GM10266 (cell line): ENCODE measurements at regions not wholly inside any gene's neighbourhood (a gene's known extent, or its start where the extent isn't known, plus 50 kb on each side); places are given as distances from the start of the nearest gene placed in this dataset.
A peak's percentile ranks its signal among the peaks of the same experiment; 100 is the strongest.

Experiments used
- DNase-seq: peaks from one replicate; pipeline ENCODE4 v3.0.0; 2012; ENCODE audit errors: extremely low spot score
- TF ChIP-seq, protein P1 (sequence below): IDR thresholded peaks from 2 replicates; pipeline ENCODE4 v1.5.1; 2012; ENCODE audit warnings: mild to moderate bottlenecking, low read depth; ENCODE audit not compliant: control insufficient read depth, insufficient read depth; ENCODE audit errors: missing control alignments

DNA sequence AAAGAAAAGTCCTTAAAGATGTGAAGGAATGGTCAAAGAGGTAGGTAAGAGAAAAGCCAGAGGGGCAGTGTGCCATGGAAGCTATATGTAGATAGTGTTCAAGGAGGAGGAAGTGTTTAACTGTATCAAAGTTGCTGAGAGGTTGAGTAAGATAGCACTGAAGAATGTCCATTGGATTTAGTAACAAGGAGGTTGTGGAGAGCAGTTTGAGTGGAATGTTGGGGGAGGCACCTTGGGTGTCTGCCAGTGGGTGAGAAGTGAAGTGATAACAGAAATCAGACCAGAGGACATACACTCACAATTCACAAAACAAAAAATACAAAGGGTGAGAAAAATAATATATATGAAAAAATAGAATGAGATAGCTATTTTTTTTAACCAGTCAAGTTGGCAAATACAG lies 121.3 kb upstream of the AMOT start:
- TF ChIP-seq, protein P1, sequence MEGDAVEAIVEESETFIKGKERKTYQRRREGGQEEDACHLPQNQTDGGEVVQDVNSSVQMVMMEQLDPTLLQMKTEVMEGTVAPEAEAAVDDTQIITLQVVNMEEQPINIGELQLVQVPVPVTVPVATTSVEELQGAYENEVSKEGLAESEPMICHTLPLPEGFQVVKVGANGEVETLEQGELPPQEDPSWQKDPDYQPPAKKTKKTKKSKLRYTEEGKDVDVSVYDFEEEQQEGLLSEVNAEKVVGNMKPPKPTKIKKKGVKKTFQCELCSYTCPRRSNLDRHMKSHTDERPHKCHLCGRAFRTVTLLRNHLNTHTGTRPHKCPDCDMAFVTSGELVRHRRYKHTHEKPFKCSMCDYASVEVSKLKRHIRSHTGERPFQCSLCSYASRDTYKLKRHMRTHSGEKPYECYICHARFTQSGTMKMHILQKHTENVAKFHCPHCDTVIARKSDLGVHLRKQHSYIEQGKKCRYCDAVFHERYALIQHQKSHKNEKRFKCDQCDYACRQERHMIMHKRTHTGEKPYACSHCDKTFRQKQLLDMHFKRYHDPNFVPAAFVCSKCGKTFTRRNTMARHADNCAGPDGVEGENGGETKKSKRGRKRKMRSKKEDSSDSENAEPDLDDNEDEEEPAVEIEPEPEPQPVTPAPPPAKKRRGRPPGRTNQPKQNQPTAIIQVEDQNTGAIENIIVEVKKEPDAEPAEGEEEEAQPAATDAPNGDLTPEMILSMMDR = no peak
- no peak for DNase-seq

DNA sequence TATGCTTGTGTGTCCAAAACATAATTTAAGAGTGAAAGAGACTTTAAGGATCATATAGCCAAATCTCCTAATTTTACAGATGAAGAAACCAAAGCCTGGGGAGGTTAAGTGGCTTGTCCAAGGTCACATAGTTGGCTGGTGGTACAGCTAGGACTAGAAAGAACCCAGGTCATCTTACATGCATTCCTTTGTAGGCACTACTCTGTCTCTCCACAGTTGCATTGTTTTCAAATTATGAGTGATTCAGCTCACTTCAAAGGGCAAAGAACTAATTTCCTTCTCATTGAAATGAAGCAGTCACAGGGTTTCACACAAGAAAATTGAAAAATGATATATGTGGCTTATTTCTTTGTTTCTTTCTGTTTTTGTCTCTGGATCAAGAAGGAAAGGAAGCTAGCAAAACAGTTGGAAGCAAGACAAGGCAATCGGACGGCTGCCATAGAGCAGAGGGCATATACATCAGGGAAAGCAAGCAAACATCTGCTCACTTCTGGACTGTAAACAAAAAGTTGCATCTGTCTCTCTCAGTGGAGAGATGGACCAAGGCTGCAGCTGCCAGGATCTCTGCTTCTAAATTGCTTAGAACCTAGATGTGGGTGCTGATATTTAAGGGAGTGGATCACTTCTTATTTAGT lies 107.5 kb upstream of the AMOT start:
- TF ChIP-seq, protein P1 = no peak
- no peak for DNase-seq

DNA sequence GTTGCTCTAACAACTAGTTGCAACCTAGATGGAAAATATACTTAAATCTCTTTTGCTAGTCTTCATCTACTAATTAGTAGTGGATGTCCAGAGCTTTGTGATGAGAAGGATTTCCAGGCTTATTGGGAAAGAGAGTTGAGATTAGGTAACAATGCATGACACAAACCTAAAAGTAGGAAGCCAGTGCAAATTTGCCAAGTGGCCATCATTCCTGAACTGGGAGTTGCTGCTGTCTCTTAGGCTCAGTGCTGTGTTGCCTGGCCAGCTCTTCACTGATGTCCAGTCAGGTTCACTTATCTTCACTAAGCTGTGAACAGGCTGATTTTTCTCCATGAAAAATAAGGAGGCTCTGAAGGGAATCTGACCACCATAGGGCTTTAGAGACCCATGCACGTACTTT lies 105.6 kb upstream of the AMOT start:
- DNase-seq = no peak
- TF ChIP-seq, protein P1 = no peak

DNA sequence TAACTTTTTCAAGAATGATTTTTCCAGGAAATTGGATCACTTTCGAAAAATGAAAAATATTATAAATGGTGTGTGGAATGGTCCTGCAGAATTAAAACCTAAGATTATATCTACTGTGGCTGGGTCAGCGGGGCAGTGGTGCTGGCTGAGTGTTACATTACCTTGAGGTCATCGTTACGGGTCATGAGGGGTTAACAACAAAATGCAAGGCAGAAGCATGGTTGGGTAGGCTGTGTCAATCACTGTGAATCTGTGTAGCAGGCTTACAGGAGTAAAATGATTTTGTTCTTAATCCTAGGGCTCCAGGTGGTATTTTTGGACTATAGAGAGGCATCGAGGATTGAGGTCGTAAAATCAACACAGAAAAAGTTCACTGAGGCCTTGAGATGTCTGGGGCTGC lies 105.2 kb upstream of the AMOT start:
- TF ChIP-seq, protein P1 = no peak
- no peak for DNase-seq

DNA sequence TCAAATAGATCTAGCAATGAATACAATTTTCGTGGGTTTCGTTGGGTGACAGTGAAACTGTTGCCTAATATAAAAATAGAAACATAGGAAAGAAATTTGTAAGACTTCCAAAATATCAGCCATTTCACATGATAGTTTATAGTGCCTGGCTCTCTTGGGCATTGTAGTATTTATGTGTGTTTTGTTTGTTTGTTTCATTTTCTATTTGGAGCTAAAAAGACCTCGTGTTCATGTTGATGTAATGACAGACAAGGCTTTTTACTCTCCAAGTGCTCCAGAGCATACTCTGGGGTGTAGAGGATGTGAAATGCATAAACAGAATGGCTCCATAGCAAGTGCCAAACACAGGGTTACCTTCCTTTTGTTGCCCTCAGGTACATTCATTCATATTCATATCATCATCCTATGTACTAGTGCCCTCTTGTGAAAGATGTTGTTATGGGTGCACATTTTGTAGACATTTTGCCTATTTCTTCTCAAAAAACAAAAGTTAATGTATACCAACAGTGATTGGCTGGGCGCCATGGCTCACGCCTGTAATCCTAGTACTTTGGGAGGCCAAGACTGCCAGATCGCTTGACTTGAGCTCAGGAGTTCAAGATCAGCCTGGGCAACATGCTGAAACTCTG lies 100.7 kb upstream of the AMOT start:
- TF ChIP-seq, protein P1 = no peak
- peak; percentile 1 for DNase-seq

DNA sequence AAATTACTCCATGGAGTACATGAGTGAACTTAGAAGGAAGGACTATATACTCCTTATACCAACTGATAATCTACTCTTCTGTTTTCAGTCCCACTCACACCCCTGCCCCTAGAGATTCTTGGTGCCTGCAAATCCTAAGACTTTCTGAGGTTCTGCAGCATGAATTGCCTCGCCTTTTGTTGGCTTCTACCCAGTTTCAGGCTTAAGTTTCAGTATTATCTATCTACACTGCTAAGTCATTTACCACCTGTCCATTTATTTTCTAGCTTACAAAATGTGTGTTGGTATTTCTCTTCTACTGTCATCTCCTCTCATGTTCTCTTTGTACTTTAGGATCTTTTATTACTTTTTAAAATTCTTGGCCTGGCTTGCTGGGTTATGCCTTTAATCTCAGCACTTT lies 94.4 kb upstream of the AMOT start:
- TF ChIP-seq, protein P1 = no peak
- no peak for DNase-seq

DNA sequence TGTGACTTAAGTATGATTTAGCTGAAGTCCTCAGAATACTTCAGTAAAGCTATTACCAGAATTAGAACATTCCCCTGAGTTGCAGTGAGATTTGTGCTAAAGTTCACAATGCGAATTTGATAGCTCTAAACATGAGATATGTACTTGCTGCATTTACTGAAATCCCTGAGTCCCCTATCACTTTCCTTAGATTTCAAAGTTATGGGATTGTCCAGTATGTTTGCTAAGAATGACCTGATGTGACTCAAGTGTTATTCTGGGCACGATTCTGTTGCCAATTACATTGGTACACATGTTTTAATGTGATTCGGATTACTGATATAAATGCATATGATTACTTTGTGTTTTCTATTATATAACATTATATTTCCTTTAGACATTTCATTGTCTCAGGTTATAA lies 91.3 kb upstream of the AMOT start:
- TF ChIP-seq, protein P1 = no peak

More for the DNA sequence above, 91.3 kb upstream of the AMOT start:
- no peak for DNase-seq
